Fibroblast of lung (primary cell): ENCODE measurements at regions not wholly inside any gene's neighbourhood (a gene's known extent, or its start where the extent isn't known, plus 50 kb on each side); places are given as distances from the start of the nearest gene placed in this dataset.
A peak's percentile ranks its signal among the peaks of the same experiment; 100 is the strongest.

Experiments
- DNase-seq, 2 donors: peaks; one replicate each; pipeline versions ENCODE4 v3.0.0 to v3.0.0-alpha.2; 2010; ENCODE audit warnings: low read depth in 2 of 2
- H2AFZ ChIP-seq: 2 replicates; pipeline ENCODE4 v1.5.1; 2012; ENCODE audit warnings: low read length, control low read depth, inconsistent platforms
- H3K27ac ChIP-seq: 2 replicates; pipeline ENCODE4 v1.5.1; 2011; ENCODE audit warnings: low read length, control low read depth; ENCODE audit not compliant: insufficient read depth
- H3K27me3 ChIP-seq: 2 replicates; pipeline ENCODE4 v1.5.1; 2011; ENCODE audit warnings: mild to moderate bottlenecking, low read length; ENCODE audit not compliant: control insufficient read depth, insufficient read depth
- H3K36me3 ChIP-seq: 2 replicates; pipeline ENCODE4 v1.5.1; 2011; ENCODE audit warnings: low read length; ENCODE audit not compliant: control insufficient read depth, insufficient read depth
- H3K4me1 ChIP-seq: 2 replicates; pipeline ENCODE4 v1.5.1; 2011; ENCODE audit warnings: low read length; ENCODE audit not compliant: control insufficient read depth, insufficient read depth; ENCODE audit errors: extremely low read depth
- H3K4me2 ChIP-seq: 2 replicates; pipeline ENCODE4 v1.5.1; 2011; ENCODE audit warnings: low read length, control low read depth; ENCODE audit not compliant: insufficient read depth; ENCODE audit errors: extremely low read depth
- H3K4me3 ChIP-seq, 4 experiments: fragments of 200-600 bp in 1 of 4; sonication (generic) in 1 of 4; replicated peaks in 1 of 4; 2 replicates each; pipeline ENCODE4 v1.5.1; 2011 to 2016; ENCODE audit warnings: low read length in 4 of 4, low read depth in 3 of 4, mild to moderate bottlenecking in 3 of 4, control low read depth in 2 of 4, inconsistent platforms in 1 of 4, mixed read lengths in 1 of 4; ENCODE audit not compliant: insufficient read depth in 1 of 4; ENCODE audit errors: control extremely low read depth in 1 of 4
- H3K79me2 ChIP-seq: 2 replicates; pipeline ENCODE4 v1.5.1; 2012; ENCODE audit warnings: mild to moderate bottlenecking, low read length, inconsistent platforms; ENCODE audit not compliant: control insufficient read depth, insufficient read depth
- H3K9ac ChIP-seq: 2 replicates; pipeline ENCODE4 v1.5.1; 2011; ENCODE audit warnings: mild to moderate bottlenecking, low read length, control low read depth; ENCODE audit not compliant: insufficient read depth
- H3K9me3 ChIP-seq: 2 replicates; pipeline ENCODE4 v1.5.1; 2012; ENCODE audit warnings: low read depth, low read length; ENCODE audit not compliant: control insufficient read depth, insufficient read depth
- H4K20me1 ChIP-seq: 2 replicates; pipeline ENCODE4 v1.5.1; 2011; ENCODE audit warnings: low read length; ENCODE audit not compliant: control insufficient read depth, insufficient read depth; ENCODE audit errors: extremely low read depth
- EZH2 ChIP-seq: IDR thresholded peaks from 2 replicates; pipeline ENCODE4 v1.5.1; 2012; ENCODE audit warnings: low read length, control low read depth, mild to moderate bottlenecking; ENCODE audit errors: missing control alignments
- TF ChIP-seq, protein P1 (sequence below), 2 donors: IDR thresholded peaks in 1 of 2; conservative IDR thresholded peaks in 1 of 2; 1 replicate in 1 of 2; 2 replicates in 1 of 2; pipeline ENCODE4 v1.5.1; 2011 to 2012; ENCODE audit warnings: low read length in 2 of 2, control low read depth in 1 of 2, inconsistent platforms in 1 of 2, low read depth in 1 of 2, mild to moderate bottlenecking in 1 of 2

- TF ChIP-seq EZH2 = no peak
- TF ChIP-seq, protein P1, sequence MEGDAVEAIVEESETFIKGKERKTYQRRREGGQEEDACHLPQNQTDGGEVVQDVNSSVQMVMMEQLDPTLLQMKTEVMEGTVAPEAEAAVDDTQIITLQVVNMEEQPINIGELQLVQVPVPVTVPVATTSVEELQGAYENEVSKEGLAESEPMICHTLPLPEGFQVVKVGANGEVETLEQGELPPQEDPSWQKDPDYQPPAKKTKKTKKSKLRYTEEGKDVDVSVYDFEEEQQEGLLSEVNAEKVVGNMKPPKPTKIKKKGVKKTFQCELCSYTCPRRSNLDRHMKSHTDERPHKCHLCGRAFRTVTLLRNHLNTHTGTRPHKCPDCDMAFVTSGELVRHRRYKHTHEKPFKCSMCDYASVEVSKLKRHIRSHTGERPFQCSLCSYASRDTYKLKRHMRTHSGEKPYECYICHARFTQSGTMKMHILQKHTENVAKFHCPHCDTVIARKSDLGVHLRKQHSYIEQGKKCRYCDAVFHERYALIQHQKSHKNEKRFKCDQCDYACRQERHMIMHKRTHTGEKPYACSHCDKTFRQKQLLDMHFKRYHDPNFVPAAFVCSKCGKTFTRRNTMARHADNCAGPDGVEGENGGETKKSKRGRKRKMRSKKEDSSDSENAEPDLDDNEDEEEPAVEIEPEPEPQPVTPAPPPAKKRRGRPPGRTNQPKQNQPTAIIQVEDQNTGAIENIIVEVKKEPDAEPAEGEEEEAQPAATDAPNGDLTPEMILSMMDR (conservative IDR thresholded peaks at IDR 0.05 in 1 of 2, IDR thresholded peaks at IDR 0.05 in 1 of 2; ENCODE audit: low read depth in 1 of 2, low read length in 2 of 2) = no peak
- Histone ChIP-seq H3K36me3 (no peaks in the 10 kb centered on the region), H3K4me2 (no peak overlapping the region), H3K4me3 (no peak overlapping the region), H3K9me3 (no peaks in the 10 kb centered on the region), H3K27me3 (no peaks in the 10 kb centered on the region), H4K20me1 (no peaks in the 10 kb centered on the region), H3K4me1 (no peaks in the 10 kb centered on the region), H3K9ac (no peak overlapping the region), H3K79me2 (no peaks in the 10 kb centered on the region), H2AFZ (no peak overlapping the region), H3K27ac (no peak overlapping the region)
- no peak for DNase-seq
Measured at GRCh38 chr10:130493446-130494145, 357.4 kb downstream of the GLRX3 start.

- TF ChIP-seq, protein P1 (conservative IDR thresholded peaks at IDR 0.05 in 1 of 2, IDR thresholded peaks at IDR 0.05 in 1 of 2; ENCODE audit: low read depth in 1 of 2, low read length in 2 of 2) = no peak
- TF ChIP-seq EZH2 = no peak
- Histone ChIP-seq H3K79me2 (no peaks in the 10 kb centered on the region), H2AFZ (no peak overlapping the region), H3K4me3 (no peak overlapping the region), H3K9me3 (no peaks in the 10 kb centered on the region), H3K27me3 (no peaks in the 10 kb centered on the region), H3K27ac (no peak overlapping the region), H4K20me1 (no peaks in the 10 kb centered on the region), H3K4me2 (no peak overlapping the region), H3K4me1 (no peaks in the 10 kb centered on the region), H3K9ac (no peak overlapping the region), H3K36me3 (no peaks in the 10 kb centered on the region)
- DNase-seq = no peak
Measured at GRCh38 chr10:130495116-130495862, 359.1 kb downstream of the GLRX3 start.

- no peaks in the 10 kb centered on the region for H3K36me3 ChIP-seq
- H4K20me1 ChIP-seq = no peaks in the 10 kb centered on the region
- no peaks in the 10 kb centered on the region for H3K79me2 ChIP-seq
- DNase-seq = peak in 1 of 2 donors; percentile 1
- H3K27ac ChIP-seq = no peak overlapping the region
- no peaks in the 10 kb centered on the region for H3K9me3 ChIP-seq
- TF ChIP-seq, protein P1 (conservative IDR thresholded peaks at IDR 0.05 in 1 of 2, IDR thresholded peaks at IDR 0.05 in 1 of 2; ENCODE audit: low read depth in 1 of 2, low read length in 2 of 2) = no peak
- TF ChIP-seq EZH2 = no peak
- H3K4me1 ChIP-seq = no peaks in the 10 kb centered on the region
- no peak overlapping the region for H3K9ac ChIP-seq
- H3K4me2 ChIP-seq = no peak overlapping the region
- H2AFZ ChIP-seq = no peak overlapping the region
- no peaks in the 10 kb centered on the region for H3K27me3 ChIP-seq
- H3K4me3 ChIP-seq = no peak overlapping the region
Measured at GRCh38 chr10:130495891-130496636, 359.9 kb downstream of the GLRX3 start.
